ENCODE measurements at regions not wholly inside any gene's neighbourhood (a gene's known extent, or its start where the extent isn't known, plus 50 kb on each side); places are given as distances from the start of the nearest gene placed in this dataset.

- no peak for DNase-seq (ENCODE audit: low spot score in 2 of 2)
- Histone ChIP-seq H3K27me3 (no peaks in the 10 kb centered on the region), H3K4me1 (no peaks in the 10 kb centered on the region), H3K27ac (no peak overlapping the region), H3K9me3 (no peaks in the 10 kb centered on the region), H3K4me3 (no peak overlapping the region), H3K36me3 (no peaks in the 10 kb centered on the region)
- WGBS, 2 donors = 92 to 98% methylated on average over 2 of the region's 2 CpGs
- no peak for TF ChIP-seq EP300 (IDR thresholded peaks at IDR 0.05)
- no peak for TF ChIP-seq POLR2A (IDR thresholded peaks at IDR 0.05)
- no peak for TF ChIP-seq CTCF (IDR thresholded peaks at IDR 0.05)
These were observed 232.5 kb downstream of the HDGFL1 start for GRCh38 chr6:22801831-22802230.

DNA sequence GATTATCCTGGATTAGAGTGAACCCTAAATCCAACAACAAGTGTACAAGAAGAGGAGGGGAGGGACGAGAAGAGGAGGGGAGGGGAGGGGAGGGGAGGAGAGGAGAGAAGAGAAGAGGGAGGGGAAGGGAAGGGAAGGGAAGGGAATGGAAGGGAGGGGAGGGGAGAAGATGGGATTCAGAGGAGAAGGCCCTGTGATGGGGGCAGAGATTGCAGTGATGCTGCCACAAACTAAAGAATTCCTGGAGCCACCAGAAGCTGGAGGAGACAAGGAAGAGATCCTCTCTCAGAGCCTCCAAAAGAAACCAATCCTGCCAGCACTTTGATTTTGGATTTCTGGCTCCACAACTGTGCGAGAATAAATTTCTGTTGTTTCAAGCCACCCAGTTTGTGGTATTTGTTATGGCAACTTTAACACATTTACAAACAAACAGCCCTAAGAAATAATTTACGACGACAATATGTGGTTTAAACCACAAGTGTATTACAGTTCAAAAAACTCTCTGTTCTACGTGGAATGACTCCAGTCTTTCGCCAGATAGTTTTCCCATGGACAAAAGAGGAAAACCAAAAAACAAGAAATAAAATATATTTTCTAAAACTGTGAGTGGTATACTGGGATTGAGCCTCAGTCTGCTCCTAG is 235.4 kb downstream of the HDGFL1 start:
- Histone ChIP-seq H3K4me1 (no peaks in the 10 kb centered on the region), H3K4me3 (no peak overlapping the region), H3K27ac (no peak overlapping the region), H3K9me3 (no peaks in the 10 kb centered on the region), H3K36me3 (no peaks in the 10 kb centered on the region), H3K27me3 (no peaks in the 10 kb centered on the region)
- 48 to 58% methylated on average over 6 of the region's 6 CpGs for WGBS, 2 donors
- no peak for DNase-seq (ENCODE audit: low spot score in 2 of 2)
- TF ChIP-seq POLR2A (IDR thresholded peaks at IDR 0.05) = no peak
- no peak for TF ChIP-seq EP300 (IDR thresholded peaks at IDR 0.05)
- TF ChIP-seq CTCF (IDR thresholded peaks at IDR 0.05) = no peak

DNA sequence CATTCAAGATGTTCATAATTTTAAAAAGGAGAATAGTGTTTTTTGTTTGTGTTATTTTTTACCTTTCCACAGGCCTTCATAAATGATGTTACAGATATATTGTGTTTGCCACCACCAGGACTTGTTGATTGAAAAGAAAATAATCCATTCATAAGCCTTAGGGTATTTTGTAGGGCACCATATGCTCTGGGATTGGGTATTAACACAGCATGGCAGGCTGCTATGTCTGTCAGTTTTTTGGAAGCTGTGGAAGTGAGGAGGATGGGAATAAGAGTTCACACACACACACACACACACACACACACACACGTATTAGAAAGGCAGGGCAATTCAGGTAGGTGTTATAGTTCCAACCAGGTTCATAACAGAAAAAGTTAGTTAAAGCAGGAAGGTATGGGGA is 237.9 kb downstream of the HDGFL1 start:
- H3K27me3 ChIP-seq = no peaks in the 10 kb centered on the region
- H3K4me1 ChIP-seq = no peaks in the 10 kb centered on the region
- no peaks in the 10 kb centered on the region for H3K9me3 ChIP-seq
- 88% methylated on average over 1 of the region's 1 CpG for WGBS, 2 donors
- no peak overlapping the region for H3K27ac ChIP-seq
- no peak for TF ChIP-seq POLR2A (IDR thresholded peaks at IDR 0.05)
- TF ChIP-seq EP300 (IDR thresholded peaks at IDR 0.05) = no peak
- no peak for TF ChIP-seq CTCF (IDR thresholded peaks at IDR 0.05)
- no peaks in the 10 kb centered on the region for H3K36me3 ChIP-seq
- no peak overlapping the region for H3K4me3 ChIP-seq
- no peak for DNase-seq (ENCODE audit: low spot score in 2 of 2)

DNA sequence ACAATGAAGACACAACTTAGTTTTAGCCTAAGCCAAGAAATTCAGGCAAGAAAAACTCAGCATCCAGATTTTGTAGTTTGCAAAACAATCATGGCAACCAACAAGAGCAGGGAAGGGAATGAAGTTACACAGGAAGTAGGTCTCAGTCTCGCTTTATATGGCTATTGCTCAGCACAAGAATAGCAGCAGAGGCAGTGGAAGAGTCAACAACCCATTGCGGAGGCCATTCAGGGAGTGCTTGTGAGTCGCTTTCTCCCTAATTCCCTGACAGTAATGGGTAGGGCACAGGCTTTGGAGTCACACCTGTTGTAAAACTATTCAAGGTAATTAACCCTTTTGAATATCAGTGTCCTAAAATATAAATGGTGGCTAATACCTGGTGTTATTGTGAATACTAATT is 238.5 kb downstream of the HDGFL1 start:
- Histone ChIP-seq H3K4me1 (no peaks in the 10 kb centered on the region), H3K27me3 (no peaks in the 10 kb centered on the region), H3K27ac (no peak overlapping the region), H3K4me3 (no peak overlapping the region), H3K36me3 (no peaks in the 10 kb centered on the region), H3K9me3 (no peaks in the 10 kb centered on the region)
- no peak for DNase-seq (ENCODE audit: low spot score in 2 of 2)
- WGBS, 2 donors = 91 to 93% methylated on average over 3 of the region's 3 CpGs
- TF ChIP-seq POLR2A (IDR thresholded peaks at IDR 0.05) (no peak), CTCF (IDR thresholded peaks at IDR 0.05) (no peak), EP300 (IDR thresholded peaks at IDR 0.05) (no peak)

GRCh38 chr6:22808466-22808865 is 239.1 kb downstream of the HDGFL1 start:
- no peaks in the 10 kb centered on the region for H3K36me3 ChIP-seq
- WGBS, 2 donors = 96 to 100% methylated on average over 1 of the region's 1 CpG
- H3K27ac ChIP-seq = no peak overlapping the region
- no peak for DNase-seq (ENCODE audit: low spot score in 2 of 2)
- no peak for TF ChIP-seq CTCF (IDR thresholded peaks at IDR 0.05)
- H3K4me1 ChIP-seq = no peaks in the 10 kb centered on the region
- no peak overlapping the region for H3K4me3 ChIP-seq
- H3K27me3 ChIP-seq = no peaks in the 10 kb centered on the region
- no peaks in the 10 kb centered on the region for H3K9me3 ChIP-seq

Data from tibial nerve (tissue), 4 donors.